HG02759 (cell line): ENCODE measurements at regions not wholly inside any gene's neighbourhood (a gene's known extent, or its start where the extent isn't known, plus 50 kb on each side); places are given as distances from the start of the nearest gene placed in this dataset.
A peak's percentile ranks its signal among the peaks of the same experiment; 100 is the strongest.

Source experiments
- ATAC-seq: cut with Tn5 transposase; IDR thresholded peaks from one replicate; pipeline ENCODE4 v1.9.1; 2021; ENCODE audit warnings: mild to moderate bottlenecking, moderate library complexity; ENCODE audit not compliant: unreplicated experiment

GRCh38 chr4:126779436-126780166 lies 853.2 kb upstream of the INTU start:
- ATAC-seq = no peak

GRCh38 chr4:126783191-126783590 lies 849.6 kb upstream of the INTU start:
- no peak for ATAC-seq

DNA sequence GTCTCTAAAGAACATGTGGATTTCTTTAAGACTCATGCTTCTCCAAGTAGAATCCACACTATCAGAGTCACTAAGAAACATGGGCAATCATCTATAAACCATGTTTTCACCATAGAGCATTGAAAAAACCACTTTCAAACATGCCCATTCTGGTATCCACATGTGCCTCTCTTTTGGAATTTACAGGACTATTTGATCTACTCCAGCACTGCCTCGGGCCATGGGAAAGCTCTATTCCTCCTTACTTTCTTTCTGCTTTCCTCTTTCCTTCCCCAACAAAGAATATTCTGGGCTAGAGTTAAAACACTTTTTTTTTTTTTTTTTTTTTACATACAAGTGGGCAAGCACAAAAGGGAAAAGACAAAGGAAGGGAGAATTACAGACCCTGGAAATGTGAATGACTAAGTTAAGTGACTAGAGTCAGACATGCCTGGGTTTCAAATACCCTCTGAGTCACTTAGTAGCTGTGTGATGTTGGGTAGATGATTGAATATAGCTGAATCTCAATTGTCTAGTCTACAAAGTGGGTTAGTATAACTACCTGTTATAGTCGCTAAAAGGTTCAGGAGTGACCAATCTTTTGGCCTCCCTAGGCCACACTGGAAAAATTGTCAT lies 847.7 kb upstream of the INTU start:
- no peak for ATAC-seq

GRCh38 chr4:126790633-126791032 lies 842.1 kb upstream of the INTU start:
- no peak for ATAC-seq

- no peak for ATAC-seq
Observed at GRCh38 chr4:126794363-126794762, 838.4 kb upstream of the INTU start.

- no peak for ATAC-seq
Observed at GRCh38 chr4:126798214-126798613, 834.5 kb upstream of the INTU start.

GRCh38 chr4:126799416-126799815 lies 833.3 kb upstream of the INTU start:
- no peak for ATAC-seq

DNA sequence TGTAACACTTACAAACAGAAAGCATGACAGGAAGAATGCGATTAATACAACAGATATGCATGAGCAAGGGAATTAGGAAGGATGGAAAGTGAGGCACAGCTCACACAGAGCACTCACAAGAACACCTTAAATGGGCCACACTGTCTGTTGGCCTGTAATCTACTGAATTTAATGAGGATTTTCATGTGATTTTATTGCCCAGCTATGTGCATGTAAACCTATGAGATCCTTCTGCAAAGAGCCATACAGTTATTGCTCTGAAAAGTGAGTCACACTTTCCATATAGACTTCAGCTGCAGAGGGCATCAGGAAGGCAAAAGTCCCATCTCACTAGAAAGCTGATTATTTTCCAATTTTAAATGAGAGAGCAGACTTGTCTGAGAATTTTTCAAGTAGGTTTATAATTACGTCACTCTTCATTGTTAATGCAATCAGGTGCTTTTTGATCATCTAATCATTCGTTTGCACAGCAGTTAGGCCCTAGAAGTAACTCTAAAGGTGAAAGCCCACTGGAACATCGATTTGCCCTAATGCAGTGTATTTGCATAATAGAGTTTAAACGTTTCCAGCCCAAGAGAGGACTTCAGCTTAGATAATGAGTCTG lies 832.7 kb upstream of the INTU start:
- no peak for ATAC-seq

- ATAC-seq = no peak
Observed at GRCh38 chr4:126800575-126801141, 832.1 kb upstream of the INTU start.

DNA sequence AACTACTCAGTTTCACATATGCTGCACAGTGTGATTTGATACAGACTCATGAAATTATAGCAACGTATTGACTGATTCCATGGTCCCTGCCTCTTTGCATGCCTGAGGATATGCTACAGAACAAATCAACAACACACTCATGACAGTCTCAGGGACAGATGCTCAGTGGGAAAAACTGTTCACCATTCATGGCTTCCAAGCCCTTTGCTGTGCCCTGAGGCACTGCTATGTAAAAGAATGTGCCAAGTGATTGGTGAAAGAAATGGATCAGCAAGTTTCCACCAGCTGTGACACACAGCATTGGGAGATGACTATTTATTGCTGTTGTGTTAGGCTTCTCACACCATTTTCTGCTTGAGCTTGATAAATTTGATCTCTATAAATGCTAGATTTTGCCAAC lies 825.6 kb upstream of the INTU start:
- no peak for ATAC-seq

DNA sequence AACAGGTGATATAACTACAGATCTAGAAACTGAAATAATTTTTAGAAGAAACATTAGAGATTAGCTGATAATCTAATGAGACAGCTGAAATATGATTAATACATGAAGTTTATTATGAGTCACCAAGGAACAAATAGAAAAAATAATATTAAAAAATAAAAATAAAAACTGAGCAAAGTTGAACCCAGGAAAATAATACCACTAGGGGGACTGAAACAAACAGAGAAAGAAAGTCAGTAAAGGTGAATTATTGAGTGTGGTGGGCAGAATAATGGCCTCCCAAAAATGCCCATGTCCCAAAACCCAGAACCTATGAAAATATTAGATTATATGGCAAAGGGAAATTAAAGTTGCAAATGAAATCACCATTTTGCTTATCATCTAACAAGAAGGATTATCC lies 820.7 kb upstream of the INTU start:
- no peak for ATAC-seq

DNA sequence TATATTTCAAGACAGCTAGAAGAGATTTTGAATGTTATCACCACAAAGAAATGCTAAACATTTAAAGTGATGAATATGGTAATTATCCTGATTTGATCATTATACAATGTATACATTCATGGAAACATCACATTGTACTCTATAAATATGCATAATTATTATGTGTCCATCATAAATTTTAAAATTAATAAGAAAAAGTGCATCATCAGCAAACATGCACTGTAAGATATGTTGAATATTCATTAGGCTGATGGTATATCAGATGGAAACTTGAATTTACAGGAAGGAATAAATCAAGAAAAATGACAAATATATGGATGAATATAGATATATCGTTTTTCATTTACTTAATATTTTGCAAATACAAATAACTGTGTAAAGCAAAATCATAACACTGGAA lies 812.1 kb upstream of the INTU start:
- no peak for ATAC-seq

DNA sequence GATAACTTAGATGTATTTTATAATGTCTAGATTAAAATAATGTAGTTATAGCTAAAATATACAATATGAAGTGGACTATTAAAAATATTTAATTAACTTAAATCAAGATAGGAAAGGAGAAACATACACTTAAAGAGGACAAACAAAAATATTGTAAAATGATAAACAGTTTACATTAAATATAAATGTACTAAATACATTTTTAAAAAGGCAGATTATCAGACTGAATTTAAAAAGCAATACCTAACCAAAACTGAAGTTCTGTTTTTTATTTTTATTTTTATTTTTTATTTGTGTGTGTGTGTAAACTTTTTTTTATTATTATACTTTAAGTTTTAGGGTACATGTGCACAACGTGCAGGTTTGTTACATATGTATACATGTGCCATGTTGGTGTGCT lies 811.6 kb upstream of the INTU start:
- ATAC-seq = no peak

- ATAC-seq = no peak
Observed at GRCh38 chr4:126825083-126825482, 807.7 kb upstream of the INTU start.

DNA sequence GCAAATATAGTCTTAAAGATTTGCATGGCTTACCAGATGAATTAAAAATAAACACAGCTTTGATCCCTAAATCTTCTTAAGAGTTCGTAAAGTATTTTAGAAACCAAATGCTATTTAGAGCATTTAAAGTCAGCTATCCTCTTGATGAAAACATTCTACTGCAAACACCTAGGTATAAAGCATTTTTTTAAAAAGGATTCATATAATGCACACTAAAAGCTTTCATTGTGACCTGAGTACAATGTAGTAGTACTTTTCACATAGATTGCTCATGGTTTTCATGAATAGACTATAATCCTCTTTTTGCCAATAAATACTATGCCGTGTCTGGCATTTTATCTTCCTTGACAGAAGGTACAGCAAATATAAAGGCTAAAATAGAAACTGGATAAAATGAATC lies 805.1 kb upstream of the INTU start:
- ATAC-seq = no peak

- ATAC-seq = no peak
Observed at GRCh38 chr4:126834854-126835253, 797.9 kb upstream of the INTU start.

DNA sequence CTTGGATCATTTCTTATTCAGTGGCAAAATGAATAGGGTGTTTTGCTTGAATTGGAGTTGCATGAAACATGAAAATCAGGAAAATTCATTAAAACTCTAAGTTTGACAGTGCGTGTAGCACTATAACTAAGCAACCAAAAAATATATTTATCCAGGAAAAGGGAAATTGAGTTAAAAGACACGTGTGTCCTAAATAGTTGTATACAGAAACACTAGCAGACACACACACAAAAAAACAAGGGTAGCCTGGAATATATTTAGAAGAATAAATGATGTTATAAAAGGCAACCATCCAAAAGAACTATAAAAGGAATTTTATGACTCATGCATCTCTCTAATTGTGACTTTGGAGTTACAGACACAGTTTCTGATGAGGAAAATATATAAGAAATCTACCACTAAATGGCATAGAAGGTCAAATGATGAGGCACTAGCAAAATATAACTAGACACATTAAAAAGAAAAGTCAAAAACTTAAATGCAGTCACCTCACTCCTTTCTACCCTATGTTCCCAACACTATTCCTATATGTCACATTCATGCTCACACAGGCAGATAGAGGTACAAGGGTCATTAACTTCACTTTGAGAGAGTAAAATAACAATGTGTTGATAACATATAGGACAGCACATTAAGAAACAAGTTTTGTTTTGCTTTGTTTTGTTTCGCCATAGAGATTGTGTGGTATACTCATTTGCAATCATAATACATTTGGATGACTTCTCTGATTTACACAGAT lies 793.6 kb upstream of the INTU start:
- ATAC-seq = no peak

- ATAC-seq = no peak
Observed at GRCh38 chr4:126843492-126844067, 789.2 kb upstream of the INTU start.

DNA sequence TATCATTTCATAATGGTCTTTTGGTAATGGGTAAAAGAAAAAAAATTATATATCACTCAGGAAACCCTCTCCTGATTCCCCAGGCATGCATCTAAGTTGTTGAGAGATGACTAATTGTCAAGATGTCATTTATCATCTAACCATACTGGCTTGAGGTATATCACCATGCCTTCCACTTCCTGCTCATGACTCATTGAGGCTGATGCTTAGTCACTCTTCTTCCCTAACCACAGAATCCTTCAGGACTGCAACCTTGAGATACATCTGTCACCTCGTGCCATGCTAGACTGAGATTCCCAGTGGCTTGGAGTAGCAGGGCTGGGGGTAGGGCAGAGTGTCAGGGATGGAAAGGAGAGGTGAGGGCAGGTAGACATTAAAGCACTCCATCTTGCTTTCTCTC lies 782.5 kb upstream of the INTU start:
- ATAC-seq = peak; percentile 72

DNA sequence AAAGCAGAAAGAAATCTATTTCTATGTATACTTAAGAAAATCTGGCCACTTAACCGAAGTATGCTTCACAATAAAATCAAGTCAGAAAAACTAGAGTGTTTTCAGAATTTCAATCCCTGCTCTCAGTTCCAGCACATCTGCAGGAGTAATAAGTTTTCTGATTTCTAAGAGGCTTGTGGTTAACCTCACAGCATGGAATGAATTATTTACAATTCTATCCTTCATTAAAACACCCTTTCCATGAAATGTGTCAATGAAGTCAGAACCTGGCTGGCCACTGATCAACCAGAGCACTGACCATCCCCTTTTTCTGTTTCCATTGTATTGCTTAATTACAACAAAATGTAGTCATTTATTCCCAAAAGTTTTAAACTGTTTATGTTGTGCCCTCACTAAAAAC lies 781.4 kb upstream of the INTU start:
- no peak for ATAC-seq

DNA sequence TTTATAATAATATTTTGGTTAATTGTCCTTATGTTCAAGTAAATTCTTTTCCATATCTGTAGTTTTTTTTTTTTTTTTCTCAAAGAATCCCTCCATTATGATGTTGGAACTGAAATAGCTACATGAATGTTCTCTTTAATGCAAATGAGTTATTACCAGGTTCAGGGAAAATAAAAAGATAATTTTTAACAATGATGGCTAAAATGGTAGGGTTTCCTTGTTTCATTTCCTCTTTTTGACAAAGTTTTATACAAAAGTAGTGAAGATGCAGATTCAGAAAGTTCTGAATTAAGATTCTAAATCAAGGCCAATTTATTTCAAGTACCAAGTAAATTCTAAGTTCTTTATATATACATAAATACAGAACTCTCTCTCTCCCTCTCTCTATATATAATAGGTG lies 779.0 kb upstream of the INTU start:
- peak; percentile 42 for ATAC-seq
